ENCODE measurements at regions not wholly inside any gene's neighbourhood (a gene's known extent, or its start where the extent isn't known, plus 50 kb on each side); places are given as distances from the start of the nearest gene placed in this dataset.
"Not testable (repeated sequence)": the region's sequence is repeated elsewhere in the genome, so short reads cannot be mapped to it uniquely, and the experiment has no call there.

DNA sequence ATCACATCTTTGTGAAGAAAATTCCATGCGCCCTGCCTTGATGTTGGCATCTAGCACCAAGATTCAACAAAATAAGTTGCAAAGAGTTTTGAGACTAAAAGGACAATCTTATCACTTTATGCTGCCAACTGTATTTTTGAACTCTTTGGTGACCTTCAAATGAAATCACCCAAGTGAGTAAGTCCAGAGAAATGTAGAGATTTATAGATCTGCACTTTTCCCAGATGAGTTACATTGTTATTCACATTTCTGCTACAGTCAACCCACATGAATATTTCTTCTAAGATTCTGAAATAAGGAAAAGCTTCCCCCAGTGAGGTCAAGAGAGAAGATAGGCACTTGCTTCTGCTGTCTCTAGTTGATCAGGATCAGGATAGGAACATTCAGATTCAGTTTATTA is 1034.2 kb downstream of the PRIM2 start:
- not testable (repeated sequence) for DNase-seq (ENCODE audit: low spot score, unreplicated experiment); H3K36me3 Mint-ChIP-seq (ENCODE audit: insufficient read depth); H3K4me1 Mint-ChIP-seq (ENCODE audit: low read depth); H3K4me3 Mint-ChIP-seq (ENCODE audit: low read depth); H3K27ac Mint-ChIP-seq; H3K27me3 Mint-ChIP-seq
- peaks cover 40% of the 10 kb centered on the region for H3K9me3 Mint-ChIP-seq (ENCODE audit: low read depth)

DNA sequence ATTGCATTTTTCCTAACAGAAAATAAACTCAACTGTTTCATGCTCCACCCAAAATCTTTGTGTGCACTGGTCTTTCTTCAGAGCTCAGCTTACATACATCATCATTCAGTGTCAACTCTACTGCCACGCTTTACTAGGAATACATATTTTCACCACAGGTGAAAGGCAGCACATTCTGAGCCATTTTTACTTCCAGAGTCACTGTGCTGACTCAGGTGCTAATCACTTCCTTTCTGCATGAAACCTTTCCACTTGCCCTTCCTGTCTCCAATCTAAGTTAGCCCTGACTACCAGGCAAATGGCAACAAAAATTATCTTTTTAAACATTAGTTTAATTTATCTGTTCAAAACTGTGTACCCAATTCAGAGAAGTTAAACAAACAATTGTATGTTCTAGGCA is 1041.0 kb downstream of the PRIM2 start:
- H3K27me3 Mint-ChIP-seq; H3K4me1 Mint-ChIP-seq (ENCODE audit: low read depth); H3K36me3 Mint-ChIP-seq (ENCODE audit: insufficient read depth); DNase-seq (ENCODE audit: low spot score, unreplicated experiment); H3K27ac Mint-ChIP-seq; H3K4me3 Mint-ChIP-seq (ENCODE audit: low read depth): not testable (repeated sequence)
- peaks cover 27% of the 10 kb centered on the region for H3K9me3 Mint-ChIP-seq (ENCODE audit: low read depth)

DNA sequence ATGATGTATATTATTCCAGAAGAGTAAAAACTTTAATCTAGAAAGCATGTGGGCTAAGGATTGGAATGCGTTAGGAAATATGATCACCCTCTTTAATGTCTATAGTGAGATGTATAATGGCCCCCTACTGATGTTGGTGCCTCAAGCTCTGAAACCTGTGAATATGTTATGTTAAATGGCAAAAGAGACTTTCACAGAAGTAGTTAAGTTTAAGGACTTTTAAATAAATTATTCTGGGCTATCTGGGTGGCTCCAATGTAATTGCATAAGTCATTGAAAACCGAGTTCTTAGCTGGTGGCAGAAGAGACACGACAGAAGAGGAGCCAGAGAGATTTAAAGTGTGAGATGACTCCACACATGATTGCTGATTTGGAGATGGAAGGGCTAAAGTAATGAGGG is 1048.4 kb downstream of the PRIM2 start:
- H3K36me3 Mint-ChIP-seq (ENCODE audit: insufficient read depth); H3K27ac Mint-ChIP-seq; DNase-seq (ENCODE audit: low spot score, unreplicated experiment); H3K27me3 Mint-ChIP-seq; H3K4me3 Mint-ChIP-seq (ENCODE audit: low read depth); H3K4me1 Mint-ChIP-seq (ENCODE audit: low read depth): not testable (repeated sequence)
- H3K9me3 Mint-ChIP-seq (ENCODE audit: low read depth): peaks cover 39% of the 10 kb centered on the region

- not testable (repeated sequence) for H3K4me1 Mint-ChIP-seq (ENCODE audit: low read depth); H3K36me3 Mint-ChIP-seq (ENCODE audit: insufficient read depth); DNase-seq (ENCODE audit: low spot score, unreplicated experiment); H3K4me3 Mint-ChIP-seq (ENCODE audit: low read depth); H3K27ac Mint-ChIP-seq; H3K27me3 Mint-ChIP-seq
- peaks cover 35% of the 10 kb centered on the region for H3K9me3 Mint-ChIP-seq (ENCODE audit: low read depth)
These were observed 1089.2 kb downstream of the PRIM2 start for GRCh38 chr6:58406659-58407058.

DNA sequence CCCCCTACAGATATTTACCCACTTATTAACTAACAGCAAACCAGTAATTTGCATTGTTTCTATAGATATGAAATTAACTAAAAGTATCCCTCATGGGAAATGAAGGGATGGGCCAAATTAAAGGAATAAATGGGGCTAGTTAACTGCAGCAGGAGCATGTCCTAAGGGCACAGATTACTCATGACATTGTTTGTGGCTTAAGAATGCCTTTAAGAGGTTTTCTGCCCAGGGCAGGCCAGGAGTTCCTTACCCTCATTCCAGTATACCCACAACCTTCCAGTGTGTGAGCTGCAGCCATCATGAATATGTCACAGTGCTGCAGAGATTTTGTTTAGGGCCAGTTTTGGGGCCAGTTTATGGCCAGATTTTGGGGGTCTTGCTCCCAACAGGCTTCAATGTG is 1101.9 kb downstream of the PRIM2 start:
- no peaks in the 10 kb centered on the region for H3K27me3 Mint-ChIP-seq
- H3K4me3 Mint-ChIP-seq (ENCODE audit: low read depth): no peak overlapping the region
- no peak for DNase-seq (ENCODE audit: low spot score, unreplicated experiment)
- H3K36me3 Mint-ChIP-seq (ENCODE audit: insufficient read depth): no peaks in the 10 kb centered on the region
- no peak overlapping the region for H3K27ac Mint-ChIP-seq
- H3K4me1 Mint-ChIP-seq (ENCODE audit: low read depth): no peaks in the 10 kb centered on the region
- peaks cover 26% of the 10 kb centered on the region for H3K9me3 Mint-ChIP-seq (ENCODE audit: low read depth)
- TF ChIP-seq, protein P1, sequence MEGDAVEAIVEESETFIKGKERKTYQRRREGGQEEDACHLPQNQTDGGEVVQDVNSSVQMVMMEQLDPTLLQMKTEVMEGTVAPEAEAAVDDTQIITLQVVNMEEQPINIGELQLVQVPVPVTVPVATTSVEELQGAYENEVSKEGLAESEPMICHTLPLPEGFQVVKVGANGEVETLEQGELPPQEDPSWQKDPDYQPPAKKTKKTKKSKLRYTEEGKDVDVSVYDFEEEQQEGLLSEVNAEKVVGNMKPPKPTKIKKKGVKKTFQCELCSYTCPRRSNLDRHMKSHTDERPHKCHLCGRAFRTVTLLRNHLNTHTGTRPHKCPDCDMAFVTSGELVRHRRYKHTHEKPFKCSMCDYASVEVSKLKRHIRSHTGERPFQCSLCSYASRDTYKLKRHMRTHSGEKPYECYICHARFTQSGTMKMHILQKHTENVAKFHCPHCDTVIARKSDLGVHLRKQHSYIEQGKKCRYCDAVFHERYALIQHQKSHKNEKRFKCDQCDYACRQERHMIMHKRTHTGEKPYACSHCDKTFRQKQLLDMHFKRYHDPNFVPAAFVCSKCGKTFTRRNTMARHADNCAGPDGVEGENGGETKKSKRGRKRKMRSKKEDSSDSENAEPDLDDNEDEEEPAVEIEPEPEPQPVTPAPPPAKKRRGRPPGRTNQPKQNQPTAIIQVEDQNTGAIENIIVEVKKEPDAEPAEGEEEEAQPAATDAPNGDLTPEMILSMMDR (IDR thresholded peaks at IDR 0.05; ENCODE audit: unreplicated experiment): no peak

All from progenitor cell of endocrine pancreas (in vitro differentiated cells).